Lower leg skin (tissue), 4 donors: ENCODE measurements at regions not wholly inside any gene's neighbourhood (a gene's known extent, or its start where the extent isn't known, plus 50 kb on each side); places are given as distances from the start of the nearest gene placed in this dataset.

Experiments used
- DNase-seq, 2 donors: peaks; one replicate each; pipeline ENCODE4 v3.0.0-alpha.2; 2019; ENCODE audit warnings: low spot score in 2 of 2
- H3K4me3 ChIP-seq: fragments of 200-600 bp; sonication (generic); 2 replicates; pipeline ENCODE4 v1.5.1; 2017; ENCODE audit warnings: mild to moderate bottlenecking, low read depth; ENCODE audit not compliant: poor library complexity, severe bottlenecking
- CTCF ChIP-seq, 3 donors: fragments of 450-650 bp; IDR thresholded peaks; one replicate each; pipeline ENCODE4 v1.5.1; 2016; ENCODE audit warnings: antibody characterized with exemption in 3 of 3, mild to moderate bottlenecking in 3 of 3, moderate library complexity in 2 of 3
- POLR2A ChIP-seq, 2 donors: fragments of 450-650 bp; IDR thresholded peaks; one replicate each; pipeline ENCODE4 v1.6.1; 2016 to 2017; ENCODE audit warnings: antibody characterized with exemption in 2 of 2, mild to moderate bottlenecking in 1 of 2, moderate library complexity in 1 of 2
- WGBS, 2 donors: methylation state at CpG; one replicate each; pipeline ENCODE4 v1.1.5; 2018; 5-methylcytosine and 5-hydroxymethylcytosine counted together
- intact Hi-C: fragments of 100-400 bp; cut with DNase I; formaldehyde crosslinking; loops from one replicate; pipeline ENCODE4 v1.15.0; 2023; ENCODE audit warnings: low total_unique reads

GRCh38 chr18:75524181-75524580 lies 96.7 kb upstream of the SMIM21 start:
- no peak overlapping the region for H3K4me3 ChIP-seq
- 89 to 92% methylated on average over 8 of the region's 8 CpGs for WGBS, 2 donors
- no peak for TF ChIP-seq CTCF (IDR thresholded peaks at IDR 0.05)
- no peak for TF ChIP-seq POLR2A (IDR thresholded peaks at IDR 0.05)

GRCh38 chr18:75521816-75522215 lies 94.3 kb upstream of the SMIM21 start:
- intact Hi-C loops: no loop called here

More at GRCh38 chr18:75524181-75524580, 96.7 kb upstream of the SMIM21 start:
- intact Hi-C loops: no loop called here
- no peak for DNase-seq

GRCh38 chr18:75518007-75518406 lies 90.5 kb upstream of the SMIM21 start:
- 84 to 93% methylated on average over 3 of the region's 3 CpGs for WGBS, 2 donors
- no peak for DNase-seq
- no peak for TF ChIP-seq POLR2A (IDR thresholded peaks at IDR 0.05)
- no peak for TF ChIP-seq CTCF (IDR thresholded peaks at IDR 0.05)
- H3K4me3 ChIP-seq: no peak overlapping the region
- intact Hi-C loops: no loop called here

More at GRCh38 chr18:75521816-75522215, 94.3 kb upstream of the SMIM21 start:
- TF ChIP-seq CTCF (IDR thresholded peaks at IDR 0.05) (no peak), POLR2A (IDR thresholded peaks at IDR 0.05) (no peak)
- H3K4me3 ChIP-seq: no peak overlapping the region
- no peak for DNase-seq
- WGBS, 2 donors: 77 to 82% methylated on average over 12 of the region's 12 CpGs

- TF ChIP-seq POLR2A (IDR thresholded peaks at IDR 0.05) (no peak), CTCF (IDR thresholded peaks at IDR 0.05) (no peak)
- WGBS, 2 donors: 92 to 95% methylated on average over 3 of the region's 3 CpGs
- intact Hi-C loops: no loop called here
- H3K4me3 ChIP-seq: no peak overlapping the region
- no peak for DNase-seq
Measured at GRCh38 chr18:75517286-75517685, 89.8 kb upstream of the SMIM21 start.

GRCh38 chr18:75507636-75508035 lies 80.1 kb upstream of the SMIM21 start:
- H3K4me3 ChIP-seq: no peak overlapping the region
- intact Hi-C loops: no loop called here
- WGBS, 2 donors: 63 to 78% methylated on average over 5 of the region's 5 CpGs
- no peak for TF ChIP-seq CTCF (IDR thresholded peaks at IDR 0.05)
- TF ChIP-seq POLR2A (IDR thresholded peaks at IDR 0.05): no peak
- no peak for DNase-seq

GRCh38 chr18:75506913-75507312 lies 79.4 kb upstream of the SMIM21 start:
- TF ChIP-seq CTCF (IDR thresholded peaks at IDR 0.05) (no peak), POLR2A (IDR thresholded peaks at IDR 0.05) (no peak)
- no peak for DNase-seq
- no peak overlapping the region for H3K4me3 ChIP-seq
- intact Hi-C loops: no loop called here
- WGBS, 2 donors: 72 to 93% methylated on average over 7 of the region's 7 CpGs
